Peyer's patch (tissue), 4 donors: ENCODE measurements at regions not wholly inside any gene's neighbourhood (a gene's known extent, or its start where the extent isn't known, plus 50 kb on each side); places are given as distances from the start of the nearest gene placed in this dataset.

Experiments used
- DNase-seq, 3 donors: peaks; one replicate each; pipeline ENCODE4 v3.0.0-alpha.2; 2017 to 2019
- H3K27ac ChIP-seq, 4 donors: fragments of 200-600 bp; sonication (generic); one replicate each; pipeline ENCODE4 v1.5.1; 2016 to 2019
- H3K27me3 ChIP-seq, 2 donors: fragments of 200-600 bp; sonication (generic); one replicate each; pipeline ENCODE4 v1.5.1; 2019
- H3K36me3 ChIP-seq, 3 donors: fragments of 200-600 bp; sonication (generic); one replicate each; pipeline ENCODE4 v1.5.1; 2016 to 2019
- H3K4me1 ChIP-seq, 4 donors: fragments of 200-600 bp; sonication (generic); one replicate each; pipeline ENCODE4 v1.5.1; 2016 to 2019
- H3K4me3 ChIP-seq, 4 donors: fragments of 200-600 bp; sonication (generic); 1 replicate in 3 of 4; 2 replicates in 1 of 4; pipeline ENCODE4 v1.5.1; 2016 to 2019; ENCODE audit warnings: mild to moderate bottlenecking in 1 of 4
- H3K9me3 ChIP-seq, 4 donors: fragments of 200-600 bp; sonication (generic); one replicate each; pipeline ENCODE4 v1.5.1; 2016 to 2019; ENCODE audit warnings: mild to moderate bottlenecking in 1 of 4
- CTCF ChIP-seq, 6 experiments: fragments of 450-650 bp in 4 of 6; fragments of 200-600 bp in 2 of 6; sonication (generic) in 1 of 6; IDR thresholded peaks; one replicate each; pipeline ENCODE4 v1.5.1; 2017 to 2019; ENCODE audit warnings: antibody characterized with exemption in 6 of 6, mild to moderate bottlenecking in 3 of 6, moderate library complexity in 1 of 6
- POLR2A ChIP-seq, 2 donors: fragments of 450-650 bp; IDR thresholded peaks; one replicate each; pipeline ENCODE4 v1.5.1; 2017; ENCODE audit warnings: antibody characterized with exemption in 2 of 2, mild to moderate bottlenecking in 2 of 2, moderate library complexity in 2 of 2

- Histone ChIP-seq H3K4me1 (no peaks in the 10 kb centered on the region), H3K9me3 (no peaks in the 10 kb centered on the region), H3K36me3 (no peaks in the 10 kb centered on the region), H3K27ac (no peak overlapping the region), H3K27me3 (no peaks in the 10 kb centered on the region), H3K4me3 (no peak overlapping the region)
- no peak for TF ChIP-seq CTCF (IDR thresholded peaks at IDR 0.05)
- TF ChIP-seq POLR2A (IDR thresholded peaks at IDR 0.05), result no peak
- no peak for DNase-seq
These were observed 105.9 kb upstream of the DAP start for GRCh38 chr5:10866913-10867312.

GRCh38 chr5:10863763-10864383 lies 102.8 kb upstream of the DAP start:
- peak in 2 of 3 donors; percentile 21 to 71 for DNase-seq
- no peak overlapping the region for H3K27ac ChIP-seq
- no peak for TF ChIP-seq POLR2A (IDR thresholded peaks at IDR 0.05)
- peak; percentile 9 to 65 (median 53) for TF ChIP-seq CTCF (IDR thresholded peaks at IDR 0.05)

GRCh38 chr5:10862085-10862484 lies 101.1 kb upstream of the DAP start:
- no peaks in the 10 kb centered on the region for H3K36me3 ChIP-seq
- H3K27ac ChIP-seq, result no peak overlapping the region
- TF ChIP-seq POLR2A (IDR thresholded peaks at IDR 0.05) (no peak), CTCF (IDR thresholded peaks at IDR 0.05) (no peak)
- H3K4me3 ChIP-seq, result no peak overlapping the region
- DNase-seq, result no peak
- H3K27me3 ChIP-seq, result no peaks in the 10 kb centered on the region
- H3K9me3 ChIP-seq, result no peaks in the 10 kb centered on the region
- H3K4me1 ChIP-seq, result no peaks in the 10 kb centered on the region

More at GRCh38 chr5:10863763-10864383, 102.8 kb upstream of the DAP start:
- Histone ChIP-seq H3K4me1 (no peaks in the 10 kb centered on the region), H3K4me3 (no peak overlapping the region), H3K27me3 (no peaks in the 10 kb centered on the region), H3K9me3 (no peaks in the 10 kb centered on the region), H3K36me3 (no peaks in the 10 kb centered on the region)

GRCh38 chr5:10861423-10861790 lies 100.4 kb upstream of the DAP start:
- H3K36me3 ChIP-seq, result no peaks in the 10 kb centered on the region
- no peak overlapping the region for H3K27ac ChIP-seq
- H3K27me3 ChIP-seq, result no peaks in the 10 kb centered on the region
- H3K4me1 ChIP-seq, result peaks cover 0 to 4% (median 0%) of the 10 kb centered on the region in 4 donors
- no peak for TF ChIP-seq CTCF (IDR thresholded peaks at IDR 0.05)
- TF ChIP-seq POLR2A (IDR thresholded peaks at IDR 0.05), result no peak
- no peaks in the 10 kb centered on the region for H3K9me3 ChIP-seq
- no peak overlapping the region for H3K4me3 ChIP-seq
- no peak for DNase-seq

- no peak for TF ChIP-seq POLR2A (IDR thresholded peaks at IDR 0.05)
- no peak for TF ChIP-seq CTCF (IDR thresholded peaks at IDR 0.05)
- H3K27me3 ChIP-seq, result no peaks in the 10 kb centered on the region
- H3K4me3 ChIP-seq, result no peak overlapping the region
- DNase-seq, result no peak
- H3K4me1 ChIP-seq, result peaks cover 0 to 8% (median 0%) of the 10 kb centered on the region in 4 donors
- no peak overlapping the region for H3K27ac ChIP-seq
- no peaks in the 10 kb centered on the region for H3K36me3 ChIP-seq
- no peaks in the 10 kb centered on the region for H3K9me3 ChIP-seq
These were observed 99.8 kb upstream of the DAP start for GRCh38 chr5:10860645-10861422.
